PC-3 (cell line): ENCODE measurements at regions not wholly inside any gene's neighbourhood (a gene's known extent, or its start where the extent isn't known, plus 50 kb on each side); places are given as distances from the start of the nearest gene placed in this dataset.
"Not testable (repeated sequence)": the region's sequence is repeated elsewhere in the genome, so short reads cannot be mapped to it uniquely, and the experiment has no call there.

Experiments
- CTCF ChIP-seq: fragments of 300-600 bp; sonication (generic); conservative IDR thresholded peaks from 2 replicates; pipeline ENCODE4 v1.5.1; 2017; ENCODE audit warnings: antibody characterized with exemption, low read depth, mild to moderate bottlenecking, low read length
- EZH2 ChIP-seq: fragments of 300-600 bp; sonication (generic); IDR thresholded peaks from one replicate; pipeline ENCODE4 v1.6.1; 2017; ENCODE audit warnings: antibody characterized with exemption, mild to moderate bottlenecking, low read length; ENCODE audit not compliant: unreplicated experiment

GRCh38 chr17:64794113-64794512 is 125.2 kb downstream of the LRRC37A3 start:
- TF ChIP-seq CTCF, EZH2: not testable (repeated sequence)
